Body of pancreas (tissue), 4 donors: ENCODE measurements at regions not wholly inside any gene's neighbourhood (a gene's known extent, or its start where the extent isn't known, plus 50 kb on each side); places are given as distances from the start of the nearest gene placed in this dataset.

Experiments used
- ATAC-seq: fragments of 150-250 bp; one replicate; pipeline ENCODE4 v1.9.1; 2016
- DNase-seq, 4 donors: peaks; one replicate each; pipeline ENCODE4 v3.0.0-alpha.2; 2019
- H3K27ac ChIP-seq, 4 donors: fragments of 200-600 bp; sonication (generic); 1 replicate in 3 of 4; 2 replicates in 1 of 4; pipeline versions ENCODE4 v1.5.1 to v1.6.1; 2016 to 2019; ENCODE audit warnings: mild to moderate bottlenecking in 1 of 4, mixed read lengths in 1 of 4, moderate library complexity in 1 of 4
- H3K27me3 ChIP-seq, 2 donors: fragments of 200-600 bp; sonication (generic); one replicate each; pipeline ENCODE4 v1.6.0; 2016; ENCODE audit warnings: mild to moderate bottlenecking in 1 of 2
- H3K36me3 ChIP-seq, 2 donors: fragments of 200-600 bp; sonication (generic); replicated peaks in 1 of 2; 2 replicates each; pipeline ENCODE4 v1.5.1; 2016; ENCODE audit warnings: low read depth in 2 of 2; ENCODE audit not compliant: insufficient read depth in 1 of 2
- H3K4me1 ChIP-seq: fragments of 200-600 bp; sonication (generic); one replicate; pipeline ENCODE4 v1.6.0; 2016
- H3K4me3 ChIP-seq, 2 donors: fragments of 200-600 bp; sonication (generic); 1 replicate in 1 of 2; 2 replicates in 1 of 2; pipeline ENCODE4 v1.5.1; 2016 to 2019
- H3K9me3 ChIP-seq, 3 donors: fragments of 200-600 bp; sonication (generic); 1 replicate in 2 of 3; 2 replicates in 1 of 3; pipeline ENCODE4 v1.5.1; 2016
- POLR2A ChIP-seq, 3 donors: fragments of 450-650 bp; IDR thresholded peaks; one replicate each; pipeline ENCODE4 v1.6.1; 2016; ENCODE audit warnings: antibody characterized with exemption in 3 of 3, mild to moderate bottlenecking in 2 of 3
- WGBS, 2 donors: methylation state at CpG; one replicate each; pipeline ENCODE4 v1.1.5; 2017; 5-methylcytosine and 5-hydroxymethylcytosine counted together
- intact Hi-C: fragments of 100-400 bp; cut with DNase I; formaldehyde crosslinking; loops from one replicate; pipeline ENCODE4 v1.15.1; 2023
- TF ChIP-seq, protein P1 (sequence below), 7 experiments: fragments of 450-650 bp in 4 of 7; fragments of 200-600 bp in 3 of 7; sonication (generic) in 3 of 7; IDR thresholded peaks; one replicate each; pipeline ENCODE4 v1.5.1; 2016 to 2019; ENCODE audit warnings: antibody characterized with exemption in 7 of 7

DNA sequence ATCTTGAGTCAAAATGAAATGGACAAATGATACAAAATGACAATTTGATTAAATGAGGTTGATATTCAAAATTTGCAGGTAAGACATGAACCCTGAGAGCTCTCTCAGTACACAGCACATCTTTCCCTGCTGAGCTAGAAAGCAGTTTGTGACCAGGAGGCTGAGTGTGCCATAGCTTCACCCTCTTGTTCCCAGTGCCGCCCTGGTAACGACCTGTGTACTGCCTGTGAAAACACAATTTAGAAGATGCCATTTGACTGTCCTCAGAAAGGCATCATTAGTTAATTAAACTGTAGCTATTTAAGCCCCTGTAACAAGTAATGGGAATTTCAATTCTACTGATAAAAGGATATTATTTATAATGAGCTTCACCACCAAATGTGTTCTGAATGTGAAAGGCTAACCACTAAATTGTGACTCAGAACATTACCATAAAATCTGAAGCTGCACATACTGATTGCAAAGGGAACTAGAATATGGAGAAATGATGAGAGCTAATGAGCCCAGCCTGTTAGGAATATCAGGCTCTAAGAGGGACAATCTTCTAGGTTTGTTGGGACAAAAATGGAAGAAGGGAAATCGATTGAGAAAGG is 212.9 kb upstream of the ARPP21 start:
- WGBS, 2 donors = 53 to 62% methylated on average over 3 of the region's 3 CpGs
- no peak for ATAC-seq
- TF ChIP-seq POLR2A (IDR thresholded peaks at IDR 0.05) = no peak
- TF ChIP-seq, protein P1, sequence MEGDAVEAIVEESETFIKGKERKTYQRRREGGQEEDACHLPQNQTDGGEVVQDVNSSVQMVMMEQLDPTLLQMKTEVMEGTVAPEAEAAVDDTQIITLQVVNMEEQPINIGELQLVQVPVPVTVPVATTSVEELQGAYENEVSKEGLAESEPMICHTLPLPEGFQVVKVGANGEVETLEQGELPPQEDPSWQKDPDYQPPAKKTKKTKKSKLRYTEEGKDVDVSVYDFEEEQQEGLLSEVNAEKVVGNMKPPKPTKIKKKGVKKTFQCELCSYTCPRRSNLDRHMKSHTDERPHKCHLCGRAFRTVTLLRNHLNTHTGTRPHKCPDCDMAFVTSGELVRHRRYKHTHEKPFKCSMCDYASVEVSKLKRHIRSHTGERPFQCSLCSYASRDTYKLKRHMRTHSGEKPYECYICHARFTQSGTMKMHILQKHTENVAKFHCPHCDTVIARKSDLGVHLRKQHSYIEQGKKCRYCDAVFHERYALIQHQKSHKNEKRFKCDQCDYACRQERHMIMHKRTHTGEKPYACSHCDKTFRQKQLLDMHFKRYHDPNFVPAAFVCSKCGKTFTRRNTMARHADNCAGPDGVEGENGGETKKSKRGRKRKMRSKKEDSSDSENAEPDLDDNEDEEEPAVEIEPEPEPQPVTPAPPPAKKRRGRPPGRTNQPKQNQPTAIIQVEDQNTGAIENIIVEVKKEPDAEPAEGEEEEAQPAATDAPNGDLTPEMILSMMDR (IDR thresholded peaks at IDR 0.05) = no peak

DNA sequence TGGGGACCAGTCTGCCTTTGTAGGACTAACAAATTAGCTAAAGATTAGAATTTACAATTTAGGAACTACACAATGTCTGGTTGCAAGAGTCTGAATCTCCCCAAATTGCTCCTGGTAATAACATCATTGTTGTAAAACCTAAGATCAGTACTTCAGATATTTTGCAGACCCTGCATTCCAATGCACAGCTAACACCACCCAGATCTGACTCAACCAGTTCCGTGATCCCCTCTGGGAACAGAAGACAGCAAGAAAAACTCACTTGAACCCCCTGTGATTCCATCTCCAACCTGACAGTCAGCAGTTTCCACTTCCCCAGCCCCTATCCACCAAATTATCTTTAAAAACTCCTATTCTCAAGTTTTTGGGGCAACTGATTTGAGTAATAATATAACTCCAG is 201.9 kb upstream of the ARPP21 start:
- 44 to 62% methylated on average over 1 of the region's 1 CpG for WGBS, 2 donors
- TF ChIP-seq POLR2A (IDR thresholded peaks at IDR 0.05) = no peak
- TF ChIP-seq, protein P1 (IDR thresholded peaks at IDR 0.05) = no peak
- ATAC-seq (no peak), DNase-seq (no peak)
- Histone ChIP-seq H3K9me3 (no peaks in the 10 kb centered on the region), H3K27me3 (no peaks in the 10 kb centered on the region), H3K27ac (no peak overlapping the region), H3K4me3 (no peak overlapping the region), H3K4me1 (no peaks in the 10 kb centered on the region), H3K36me3 (no peaks in the 10 kb centered on the region)
- intact Hi-C loops = no loop called here

More for the DNA sequence above, 212.9 kb upstream of the ARPP21 start:
- DNase-seq = no peak
- Histone ChIP-seq H3K4me3 (no peak overlapping the region), H3K36me3 (no peaks in the 10 kb centered on the region), H3K27me3 (no peaks in the 10 kb centered on the region), H3K27ac (no peak overlapping the region), H3K4me1 (no peaks in the 10 kb centered on the region), H3K9me3 (no peaks in the 10 kb centered on the region)
- intact Hi-C loops = no loop called here

DNA sequence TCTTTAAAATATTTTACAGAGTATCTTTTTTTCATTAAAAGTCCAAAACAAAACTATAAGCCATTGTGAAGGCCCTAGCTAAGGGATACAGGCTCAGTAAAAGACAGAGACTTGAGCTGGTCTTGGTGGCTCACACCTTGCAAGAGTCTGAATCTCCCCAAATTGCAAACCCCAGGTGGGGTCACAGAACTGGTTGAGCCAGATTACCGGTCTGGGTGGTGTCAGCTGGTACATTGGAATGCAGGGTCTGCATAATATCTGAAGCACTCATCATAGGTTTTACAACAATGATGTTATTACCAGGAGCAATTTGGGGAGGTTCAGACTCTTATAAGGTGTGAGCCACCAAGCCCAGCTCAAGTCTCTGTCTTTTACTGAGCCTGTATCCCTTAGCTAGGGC is 201.2 kb upstream of the ARPP21 start:
- 30 to 36% methylated on average over 1 of the region's 1 CpG for WGBS, 2 donors
- TF ChIP-seq, protein P1 (IDR thresholded peaks at IDR 0.05) = no peak
- TF ChIP-seq POLR2A (IDR thresholded peaks at IDR 0.05) = no peak
- H3K36me3 ChIP-seq = no peaks in the 10 kb centered on the region
- H3K27me3 ChIP-seq = no peaks in the 10 kb centered on the region
- ATAC-seq (no peak), DNase-seq (no peak)
- no peaks in the 10 kb centered on the region for H3K9me3 ChIP-seq
- no peak overlapping the region for H3K4me3 ChIP-seq
- H3K4me1 ChIP-seq = no peaks in the 10 kb centered on the region
- H3K27ac ChIP-seq = no peak overlapping the region
- intact Hi-C loops = no loop called here

DNA sequence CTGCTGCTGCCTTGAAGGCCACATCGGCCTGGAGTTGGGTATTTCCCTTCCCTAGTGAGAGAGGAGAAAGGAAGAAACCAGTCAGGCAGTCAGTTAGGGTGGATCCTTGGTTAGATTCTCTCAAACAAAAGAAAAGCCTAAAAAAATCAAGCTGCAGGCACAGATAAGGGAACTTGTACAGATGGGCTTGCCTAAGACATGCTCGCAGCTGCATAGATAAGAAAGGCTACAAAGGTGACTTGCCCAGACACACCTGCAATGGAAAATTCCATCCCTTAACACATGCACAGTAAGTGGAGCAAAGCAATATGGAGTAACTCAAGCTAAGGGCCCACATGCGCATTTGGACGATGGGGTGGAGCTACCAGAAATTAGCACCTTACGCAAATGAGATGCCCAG is 199.7 kb upstream of the ARPP21 start:
- no peak for DNase-seq
- Histone ChIP-seq H3K27ac (no peak overlapping the region), H3K4me3 (no peak overlapping the region), H3K9me3 (no peaks in the 10 kb centered on the region), H3K4me1 (no peaks in the 10 kb centered on the region), H3K27me3 (no peaks in the 10 kb centered on the region), H3K36me3 (no peaks in the 10 kb centered on the region)
- ATAC-seq = no peak
- intact Hi-C loops = no loop called here
- TF ChIP-seq, protein P1 (IDR thresholded peaks at IDR 0.05) = no peak
- TF ChIP-seq POLR2A (IDR thresholded peaks at IDR 0.05) = no peak
- 82 to 84% methylated on average over 5 of the region's 5 CpGs for WGBS, 2 donors

DNA sequence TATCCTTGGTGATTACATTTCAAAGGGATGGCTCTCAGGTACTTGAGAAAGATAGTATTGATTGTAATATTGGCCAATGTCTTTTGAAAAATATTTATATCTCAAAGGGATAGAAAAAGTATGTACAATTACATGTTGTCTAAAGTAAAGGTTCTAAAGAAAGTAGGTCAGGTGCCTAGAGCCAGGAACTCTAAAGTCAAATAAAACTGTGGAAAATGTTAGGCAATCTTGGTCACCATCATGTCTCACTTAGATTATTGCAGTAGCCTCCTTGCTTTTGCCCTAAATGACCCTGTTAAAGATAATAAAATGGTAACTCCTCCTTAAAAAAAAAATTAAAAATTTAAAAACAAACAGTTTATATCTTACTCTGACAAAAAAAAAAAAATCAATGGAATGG is 198.5 kb upstream of the ARPP21 start:
- ATAC-seq = no peak
- Histone ChIP-seq H3K27me3 (no peaks in the 10 kb centered on the region), H3K27ac (no peak overlapping the region), H3K4me1 (no peaks in the 10 kb centered on the region), H3K9me3 (no peaks in the 10 kb centered on the region), H3K36me3 (no peaks in the 10 kb centered on the region), H3K4me3 (no peak overlapping the region)
- TF ChIP-seq, protein P1 (IDR thresholded peaks at IDR 0.05) = no peak
- TF ChIP-seq POLR2A (IDR thresholded peaks at IDR 0.05) = no peak
- intact Hi-C loops = no loop called here
- no peak for DNase-seq
